HEK293 (cell line): ENCODE measurements at regions not wholly inside any gene's neighbourhood (a gene's known extent, or its start where the extent isn't known, plus 50 kb on each side); places are given as distances from the start of the nearest gene placed in this dataset.

Experiments used
- CTCF ChIP-seq: fragments of 450-650 bp; formaldehyde crosslinking; IDR thresholded peaks from 2 replicates; pipeline ENCODE4 v1.5.1; 2016; ENCODE audit warnings: missing biosample characterization, missing genetic modification characterization
- KLF10 ChIP-seq: fragments of 450-650 bp; IDR thresholded peaks from 2 replicates; pipeline ENCODE4 v1.5.1; 2018; ENCODE audit warnings: missing biosample characterization, mild to moderate bottlenecking, missing genetic modification characterization
- PATZ1 ChIP-seq: fragments of 450-650 bp; formaldehyde crosslinking; IDR thresholded peaks from 2 replicates; pipeline ENCODE4 v1.5.1; 2016; ENCODE audit warnings: missing biosample characterization, missing genetic modification characterization
- SETDB1 ChIP-seq: IDR thresholded peaks from one replicate; pipeline ENCODE4 v1.6.1; 2017; ENCODE audit warnings: mild to moderate bottlenecking, low read length, moderate library complexity, mixed read lengths; ENCODE audit not compliant: insufficient read length
- ZNF146 ChIP-seq: fragments of 450-650 bp; formaldehyde crosslinking; IDR thresholded peaks from 2 replicates; pipeline ENCODE4 v1.5.1; 2016; ENCODE audit warnings: missing biosample characterization, missing genetic modification characterization
- ZNF174 ChIP-seq: fragments of 450-650 bp; formaldehyde crosslinking; IDR thresholded peaks from 2 replicates; pipeline ENCODE4 v1.5.0; 2017; ENCODE audit warnings: missing biosample characterization, mild to moderate bottlenecking, missing genetic modification characterization
- ZNF37A ChIP-seq: fragments of 450-650 bp; IDR thresholded peaks from 2 replicates; pipeline ENCODE4 v1.5.1; 2018; ENCODE audit warnings: missing biosample characterization, missing genetic modification characterization
- ZNF518A ChIP-seq: fragments of 450-650 bp; formaldehyde crosslinking; conservative IDR thresholded peaks from 2 replicates; pipeline ENCODE4 v1.5.1; 2016; ENCODE audit warnings: low read depth, missing biosample characterization, missing genetic modification characterization
- ZNF544 ChIP-seq: fragments of 450-650 bp; formaldehyde crosslinking; IDR thresholded peaks from 2 replicates; pipeline ENCODE4 v1.5.0; 2017; ENCODE audit warnings: missing biosample characterization, missing genetic modification characterization
- ZNF704 ChIP-seq: fragments of 450-650 bp; formaldehyde crosslinking; IDR thresholded peaks from 2 replicates; pipeline ENCODE4 v1.5.1; 2016; ENCODE audit warnings: missing biosample characterization, missing genetic modification characterization
- ZNF707 ChIP-seq: fragments of 450-650 bp; formaldehyde crosslinking; IDR thresholded peaks from 2 replicates; pipeline ENCODE4 v1.5.1; 2016; ENCODE audit warnings: missing biosample characterization, missing genetic modification characterization
- ZNF792 ChIP-seq: fragments of 450-650 bp; formaldehyde crosslinking; IDR thresholded peaks from 2 replicates; pipeline ENCODE4 v1.5.1; 2016; ENCODE audit warnings: missing biosample characterization, missing genetic modification characterization

- TF ChIP-seq CTCF (tag by site-specific recombination) (no peak), SETDB1 (no peak), PATZ1 (tag by site-specific recombination) (no peak), ZNF707 (no peak), ZNF174 (no peak), ZNF792 (tag by site-specific recombination) (no peak), ZNF518A (tag by site-specific recombination) (no peak), ZNF146 (tag by site-specific recombination) (no peak), KLF10 (tag by site-specific recombination) (no peak), ZNF544 (tag by site-specific recombination) (no peak), ZNF37A (no peak), ZNF704 (tag by site-specific recombination) (no peak)
Observed at GRCh38 chr3:78507196-78507984, 1260.4 kb downstream of the ROBO1 start.
